Testis (tissue), 2 donors: ENCODE measurements at regions not wholly inside any gene's neighbourhood (a gene's known extent, or its start where the extent isn't known, plus 50 kb on each side); places are given as distances from the start of the nearest gene placed in this dataset.
"Not testable (repeated sequence)": the region's sequence is repeated elsewhere in the genome, so short reads cannot be mapped to it uniquely, and the experiment has no call there.

Source experiments
- DNase-seq: peaks from one replicate; pipeline ENCODE4 v3.0.0-alpha.2; 2019
- H3K27ac ChIP-seq, 2 donors: fragments of 200-600 bp; sonication (generic); one replicate each; pipeline ENCODE4 v1.5.1; 2019
- H3K27me3 ChIP-seq: fragments of 200-600 bp; sonication (generic); one replicate; pipeline ENCODE4 v1.5.1; 2019
- H3K36me3 ChIP-seq: fragments of 200-600 bp; sonication (generic); one replicate; pipeline ENCODE4 v1.5.1; 2017; ENCODE audit warnings: low read depth; ENCODE audit errors: missing control alignments
- H3K4me1 ChIP-seq: fragments of 200-600 bp; sonication (generic); one replicate; pipeline ENCODE4 v1.5.1; 2019
- H3K4me3 ChIP-seq, 2 donors: fragments of 200-600 bp; sonication (generic); one replicate each; pipeline ENCODE4 v1.5.1; 2017 to 2019
- H3K9me3 ChIP-seq: fragments of 200-600 bp; sonication (generic); one replicate; pipeline ENCODE4 v1.5.1; 2017
- POLR2A ChIP-seq: fragments of 450-650 bp; IDR thresholded peaks from one replicate; pipeline ENCODE4 v1.6.1; 2017; ENCODE audit warnings: antibody characterized with exemption, mild to moderate bottlenecking, moderate library complexity
- WGBS, 2 donors: methylation state at CpG; one replicate each; pipeline ENCODE4 v1.1.5; 2018; 5-methylcytosine and 5-hydroxymethylcytosine counted together
- intact Hi-C: fragments of 100-400 bp; cut with DNase I; formaldehyde crosslinking; loops from one replicate; pipeline ENCODE4 v1.15.1; 2023; ENCODE audit warnings: low total_unique reads
- TF ChIP-seq, protein P1 (sequence below), 3 experiments: fragments of 450-650 bp in 2 of 3; fragments of 200-600 bp in 1 of 3; sonication (generic) in 1 of 3; IDR thresholded peaks; one replicate each; pipeline ENCODE4 v1.5.1; 2016 to 2019; ENCODE audit warnings: antibody characterized with exemption in 3 of 3, mild to moderate bottlenecking in 2 of 3, moderate library complexity in 1 of 3

DNA sequence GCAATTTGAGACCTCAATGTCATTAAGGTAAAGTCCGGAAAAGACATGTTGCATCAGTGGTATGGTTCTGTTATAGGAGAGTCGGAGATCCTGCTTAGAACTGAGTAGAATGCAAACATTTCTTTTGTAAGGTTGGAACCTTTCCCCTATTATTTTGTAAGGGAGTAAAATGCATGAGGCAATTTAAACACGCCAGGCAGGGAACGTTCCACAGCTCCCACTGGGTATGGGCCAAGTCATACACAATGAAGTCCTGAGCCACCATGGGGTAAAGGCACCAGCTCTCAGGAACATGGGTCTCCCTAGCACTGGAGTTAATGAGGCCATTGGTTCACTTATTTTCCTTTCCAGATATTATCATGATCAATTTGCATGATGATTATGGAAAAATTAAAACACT lies 116.6 kb upstream of the NR2F2 start:
- WGBS, 2 donors: 88 to 89% methylated on average over 4 of the region's 4 CpGs
- intact Hi-C loops: no loop called here
- no peaks in the 10 kb centered on the region for H3K36me3 ChIP-seq
- H3K9me3 ChIP-seq: no peaks in the 10 kb centered on the region
- H3K4me3 ChIP-seq: no peak overlapping the region
- H3K27ac ChIP-seq: no peak overlapping the region
- TF ChIP-seq, protein P1, sequence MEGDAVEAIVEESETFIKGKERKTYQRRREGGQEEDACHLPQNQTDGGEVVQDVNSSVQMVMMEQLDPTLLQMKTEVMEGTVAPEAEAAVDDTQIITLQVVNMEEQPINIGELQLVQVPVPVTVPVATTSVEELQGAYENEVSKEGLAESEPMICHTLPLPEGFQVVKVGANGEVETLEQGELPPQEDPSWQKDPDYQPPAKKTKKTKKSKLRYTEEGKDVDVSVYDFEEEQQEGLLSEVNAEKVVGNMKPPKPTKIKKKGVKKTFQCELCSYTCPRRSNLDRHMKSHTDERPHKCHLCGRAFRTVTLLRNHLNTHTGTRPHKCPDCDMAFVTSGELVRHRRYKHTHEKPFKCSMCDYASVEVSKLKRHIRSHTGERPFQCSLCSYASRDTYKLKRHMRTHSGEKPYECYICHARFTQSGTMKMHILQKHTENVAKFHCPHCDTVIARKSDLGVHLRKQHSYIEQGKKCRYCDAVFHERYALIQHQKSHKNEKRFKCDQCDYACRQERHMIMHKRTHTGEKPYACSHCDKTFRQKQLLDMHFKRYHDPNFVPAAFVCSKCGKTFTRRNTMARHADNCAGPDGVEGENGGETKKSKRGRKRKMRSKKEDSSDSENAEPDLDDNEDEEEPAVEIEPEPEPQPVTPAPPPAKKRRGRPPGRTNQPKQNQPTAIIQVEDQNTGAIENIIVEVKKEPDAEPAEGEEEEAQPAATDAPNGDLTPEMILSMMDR (IDR thresholded peaks at IDR 0.05): no peak
- TF ChIP-seq POLR2A: no peak
- H3K27me3 ChIP-seq: no peaks in the 10 kb centered on the region
- no peaks in the 10 kb centered on the region for H3K4me1 ChIP-seq
- no peak for DNase-seq

DNA sequence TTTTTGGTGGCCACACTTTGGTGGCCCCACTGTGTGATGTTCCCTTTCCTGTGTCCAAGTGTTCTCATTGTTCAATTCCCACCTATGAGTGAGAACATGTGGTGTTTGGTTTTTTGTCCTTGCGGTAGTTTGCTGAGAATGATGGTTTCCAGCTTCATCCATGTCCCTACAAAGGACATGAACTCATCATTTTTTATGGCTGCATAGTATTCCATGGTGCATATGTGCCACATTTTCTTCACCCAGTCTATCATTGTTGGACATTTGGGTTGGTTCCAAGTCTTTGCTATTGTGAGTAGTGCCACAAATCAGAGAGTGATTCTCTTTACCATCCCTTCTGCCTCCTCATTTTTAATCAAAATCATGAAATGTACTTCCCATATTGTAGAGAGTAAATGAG lies 114.0 kb upstream of the NR2F2 start:
- H3K36me3 ChIP-seq, H3K4me3 ChIP-seq, DNase-seq, H3K4me1 ChIP-seq, H3K9me3 ChIP-seq, H3K27ac ChIP-seq, H3K27me3 ChIP-seq, intact Hi-C loops: not testable (repeated sequence)
- WGBS, 2 donors: 100% methylated on average over 1 of the region's 1 CpG

DNA sequence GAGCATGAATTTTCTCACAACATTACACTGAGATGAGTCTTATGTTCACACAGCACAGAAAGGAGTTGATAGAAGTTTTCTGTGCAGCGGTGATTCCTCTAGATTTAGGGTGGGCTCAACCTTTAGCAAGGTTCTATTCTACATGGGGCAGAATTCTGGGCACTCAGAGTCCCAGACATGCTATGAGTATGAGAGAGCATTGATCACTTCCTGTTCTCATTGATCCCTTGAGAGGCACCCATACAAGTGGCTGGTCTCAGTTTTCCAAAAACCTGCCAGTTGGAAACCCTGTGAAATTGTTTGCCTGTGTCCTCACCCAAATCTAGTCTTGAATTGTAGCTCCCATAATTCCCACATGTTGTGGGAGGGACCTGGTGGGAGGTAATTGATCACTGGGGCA lies 112.5 kb upstream of the NR2F2 start:
- DNase-seq: no peak
- H3K4me3 ChIP-seq: no peak overlapping the region
- intact Hi-C loops: no loop called here
- H3K4me1 ChIP-seq: no peaks in the 10 kb centered on the region
- WGBS, 2 donors: 86 to 95% methylated on average over 1 of the region's 1 CpG
- H3K36me3 ChIP-seq: no peaks in the 10 kb centered on the region
- H3K27ac ChIP-seq: no peak overlapping the region
- TF ChIP-seq POLR2A: no peak
- TF ChIP-seq, protein P1 (IDR thresholded peaks at IDR 0.05): no peak
- H3K27me3 ChIP-seq: no peaks in the 10 kb centered on the region
- H3K9me3 ChIP-seq: no peaks in the 10 kb centered on the region

DNA sequence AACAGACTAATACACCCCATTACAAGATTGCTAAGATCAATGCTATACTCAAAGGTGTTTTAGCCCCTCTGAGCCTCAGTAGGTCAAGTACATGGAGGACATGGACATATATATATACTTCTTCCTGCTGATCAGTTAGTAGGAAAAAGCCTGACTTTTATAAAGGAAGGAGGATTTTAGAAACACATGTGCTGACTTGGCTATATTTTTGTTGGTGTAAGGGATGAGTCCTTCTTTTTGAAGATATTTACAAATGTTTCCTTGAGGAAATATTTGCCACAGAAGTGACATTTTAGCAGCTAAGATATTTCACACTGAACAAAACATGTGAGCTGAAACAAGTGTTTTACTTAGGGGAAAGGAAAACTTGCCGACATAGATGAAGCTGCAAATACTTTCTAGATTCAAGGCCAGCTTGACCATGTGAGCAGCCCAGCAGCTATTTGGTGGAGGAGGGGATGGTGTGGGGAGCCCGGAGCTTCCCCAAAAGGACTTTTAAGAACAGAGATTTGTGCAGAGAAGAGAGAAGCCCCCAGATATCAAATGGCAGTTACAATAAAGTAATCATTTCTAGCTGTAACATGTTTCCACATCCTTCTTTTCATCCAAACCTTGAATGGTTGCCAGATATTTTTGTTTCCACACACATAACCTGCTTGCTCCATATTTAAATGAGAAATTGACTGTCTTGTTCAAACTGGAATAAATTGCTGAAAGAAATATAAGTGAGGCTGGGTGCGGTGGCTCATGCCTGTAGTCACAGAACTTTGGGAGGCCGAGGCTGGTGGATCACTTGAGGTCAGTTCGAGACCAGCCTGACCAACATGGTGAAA lies 111.7 kb upstream of the NR2F2 start:
- peak; percentile 24 for DNase-seq

DNA sequence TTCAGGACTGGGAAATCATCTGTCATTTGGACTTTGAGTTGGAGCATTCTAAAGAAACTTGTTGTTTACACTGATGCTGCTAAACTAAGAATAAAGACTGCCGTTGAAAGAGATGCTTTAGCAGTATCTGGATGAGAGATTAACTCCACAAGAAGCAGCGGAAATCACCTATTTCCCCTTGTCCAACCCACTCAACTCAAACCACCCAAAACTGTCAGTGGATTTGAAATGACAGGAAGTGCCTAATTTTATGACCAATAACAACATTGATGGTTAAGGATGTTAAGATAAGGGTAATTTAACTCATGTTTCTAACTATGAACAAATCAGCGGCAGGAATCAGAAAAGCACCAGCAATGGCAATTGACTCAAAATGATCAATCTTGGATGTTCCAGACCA lies 110.8 kb upstream of the NR2F2 start:
- 86 to 90% methylated on average over 3 of the region's 3 CpGs for WGBS, 2 donors
- Histone ChIP-seq H3K36me3 (no peaks in the 10 kb centered on the region), H3K4me3 (no peak overlapping the region), H3K27me3 (no peaks in the 10 kb centered on the region), H3K9me3 (no peaks in the 10 kb centered on the region), H3K4me1 (no peaks in the 10 kb centered on the region), H3K27ac (no peak overlapping the region)
- DNase-seq: no peak
- TF ChIP-seq POLR2A: no peak
- TF ChIP-seq, protein P1 (IDR thresholded peaks at IDR 0.05): no peak
- intact Hi-C loops: no loop called here

More for the DNA sequence above, 111.7 kb upstream of the NR2F2 start:
- intact Hi-C loops: no loop called here
- Histone ChIP-seq H3K36me3 (no peaks in the 10 kb centered on the region), H3K27ac (no peak overlapping the region), H3K4me1 (no peaks in the 10 kb centered on the region), H3K9me3 (no peaks in the 10 kb centered on the region), H3K27me3 (no peaks in the 10 kb centered on the region), H3K4me3 (no peak overlapping the region)
- 56 to 65% methylated on average over 5 of the region's 5 CpGs for WGBS, 2 donors
- no peak for TF ChIP-seq POLR2A
- TF ChIP-seq, protein P1 (IDR thresholded peaks at IDR 0.05): no peak
